Fibroblast of lung (primary cell): ENCODE measurements at regions not wholly inside any gene's neighbourhood (a gene's known extent, or its start where the extent isn't known, plus 50 kb on each side); places are given as distances from the start of the nearest gene placed in this dataset.

Source experiments
- EZH2 ChIP-seq: IDR thresholded peaks from 2 replicates; pipeline ENCODE4 v1.5.1; 2012; ENCODE audit warnings: low read length, control low read depth, mild to moderate bottlenecking; ENCODE audit errors: missing control alignments
- TF ChIP-seq, protein P1 (sequence below), 2 donors: IDR thresholded peaks in 1 of 2; conservative IDR thresholded peaks in 1 of 2; 1 replicate in 1 of 2; 2 replicates in 1 of 2; pipeline ENCODE4 v1.5.1; 2011 to 2012; ENCODE audit warnings: low read length in 2 of 2, control low read depth in 1 of 2, inconsistent platforms in 1 of 2, low read depth in 1 of 2, mild to moderate bottlenecking in 1 of 2

DNA sequence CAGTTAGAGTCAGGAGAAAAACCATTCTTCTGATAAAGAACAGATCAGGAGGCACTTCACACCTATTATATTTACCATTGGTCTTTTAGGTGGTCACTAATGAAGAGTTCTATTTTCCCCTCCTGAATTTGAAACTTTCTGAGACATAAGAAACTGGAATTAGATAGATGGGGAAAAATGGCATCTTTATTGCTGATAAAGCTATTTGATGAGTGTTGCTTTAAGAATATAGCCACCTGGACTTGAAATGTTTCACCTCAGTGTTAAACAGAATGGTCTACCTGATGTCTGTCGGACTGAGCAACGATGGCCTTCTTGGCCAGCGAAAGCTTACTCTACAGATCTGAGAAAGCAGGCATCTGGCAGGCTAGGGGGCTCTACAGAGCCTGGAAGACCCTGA is 107.0 kb downstream of the SLITRK5 start:
- TF ChIP-seq, protein P1, sequence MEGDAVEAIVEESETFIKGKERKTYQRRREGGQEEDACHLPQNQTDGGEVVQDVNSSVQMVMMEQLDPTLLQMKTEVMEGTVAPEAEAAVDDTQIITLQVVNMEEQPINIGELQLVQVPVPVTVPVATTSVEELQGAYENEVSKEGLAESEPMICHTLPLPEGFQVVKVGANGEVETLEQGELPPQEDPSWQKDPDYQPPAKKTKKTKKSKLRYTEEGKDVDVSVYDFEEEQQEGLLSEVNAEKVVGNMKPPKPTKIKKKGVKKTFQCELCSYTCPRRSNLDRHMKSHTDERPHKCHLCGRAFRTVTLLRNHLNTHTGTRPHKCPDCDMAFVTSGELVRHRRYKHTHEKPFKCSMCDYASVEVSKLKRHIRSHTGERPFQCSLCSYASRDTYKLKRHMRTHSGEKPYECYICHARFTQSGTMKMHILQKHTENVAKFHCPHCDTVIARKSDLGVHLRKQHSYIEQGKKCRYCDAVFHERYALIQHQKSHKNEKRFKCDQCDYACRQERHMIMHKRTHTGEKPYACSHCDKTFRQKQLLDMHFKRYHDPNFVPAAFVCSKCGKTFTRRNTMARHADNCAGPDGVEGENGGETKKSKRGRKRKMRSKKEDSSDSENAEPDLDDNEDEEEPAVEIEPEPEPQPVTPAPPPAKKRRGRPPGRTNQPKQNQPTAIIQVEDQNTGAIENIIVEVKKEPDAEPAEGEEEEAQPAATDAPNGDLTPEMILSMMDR (conservative IDR thresholded peaks at IDR 0.05 in 1 of 2, IDR thresholded peaks at IDR 0.05 in 1 of 2; ENCODE audit: low read depth in 1 of 2, low read length in 2 of 2): no peak
- TF ChIP-seq EZH2: no peak
